K562 (cell line): ENCODE measurements at regions not wholly inside any gene's neighbourhood (a gene's known extent, or its start where the extent isn't known, plus 50 kb on each side); places are given as distances from the start of the nearest gene placed in this dataset.

ENCODE experiments used
- ATAC-seq: fragments of 200-7000 bp; cut with Tn5 transposase; 3 replicates; pipeline ENCODE4 v1.9.1; 2020; ENCODE audit warnings: moderate library complexity
- BruUV-seq: library from RNA; stranded (reverse); fragments of 400-500 nt; replicated peaks from 2 replicates; lab custom pipeline; 2021; lab: Mats Ljungman, UMichigan
- CTCF ChIA-PET: fragments of 300-600 bp; formaldehyde crosslinking; extraction: SDS; loops from one replicate; lab custom pipeline; 2021; ENCODE audit warnings: low intra/inter-chr PET ratio; lab: Yijun Ruan, JAX
- POLR2A ChIA-PET: fragments of 300-600, 350-650 bp; sonication (Branson Sonifier 250); formaldehyde crosslinking; extraction: SDS; loops from one replicate; lab custom pipeline; 2021; ENCODE audit warnings: antibody characterized with exemption, inconsistent platforms; lab: Yijun Ruan, JAX
- DNase-seq, 4 experiments: peaks; one replicate each; pipeline versions ENCODE4 v3.0.0 to v3.0.0-alpha.2; 2011 to 2018; ENCODE audit warnings: low spot score in 3 of 4, mixed read lengths in 3 of 4; ENCODE audit errors: extremely low read depth in 1 of 4
- FAIRE-seq: peaks from 2 replicates; lab custom pipeline; 2011; peaks lifted over from hg19 to GRCh38; lab: Jason Lieb, UNC
- H2AFZ ChIP-seq: 2 replicates; pipeline ENCODE4 v1.6.0; 2011; ENCODE audit warnings: low read depth, low read length, control low read depth, inconsistent platforms
- H3K27ac ChIP-seq: fragments of 200-600 bp; 3 replicates; pipeline ENCODE4 v1.8.0; 2011; ENCODE audit warnings: low read depth, mild to moderate bottlenecking, control low read depth, inconsistent platforms, low read length, moderate library complexity, mixed read lengths; ENCODE audit errors: extremely low read depth
- H3K27me3 ChIP-seq, 2 experiments: fragments of 300-600 bp in 1 of 2; 2 replicates in 1 of 2; 3 replicates in 1 of 2; pipeline versions ENCODE4 v1.6.0 to v1.8.0; 2011; ENCODE audit warnings: inconsistent platforms in 2 of 2, low read length in 2 of 2, mild to moderate bottlenecking in 1 of 2, mixed read lengths in 1 of 2, moderate library complexity in 1 of 2; ENCODE audit not compliant: control insufficient read depth in 2 of 2, insufficient read depth in 2 of 2
- H3K36me3 ChIP-seq: fragments of 300-600 bp; 3 replicates; pipeline ENCODE4 v1.8.0; 2011; ENCODE audit warnings: mild to moderate bottlenecking, low read length, inconsistent platforms; ENCODE audit not compliant: control insufficient read depth, insufficient read depth
- H3K4me1 ChIP-seq, 2 experiments: fragments of 200-600 bp in 1 of 2; replicated peaks in 1 of 2; 2 replicates in 1 of 2; 3 replicates in 1 of 2; pipeline versions ENCODE4 v1.5.1 to v1.8.0; 2011; ENCODE audit warnings: inconsistent platforms in 2 of 2, low read length in 2 of 2, mild to moderate bottlenecking in 1 of 2, mixed read lengths in 1 of 2, moderate library complexity in 1 of 2; ENCODE audit not compliant: control insufficient read depth in 2 of 2, insufficient read depth in 2 of 2
- H3K4me2 ChIP-seq: 2 replicates; pipeline ENCODE4 v1.6.1; 2011; ENCODE audit warnings: low read length, control low read depth, inconsistent platforms, mixed read lengths; ENCODE audit not compliant: insufficient read depth
- H3K4me3 ChIP-seq: fragments of 200-600 bp; sonication (generic), shearing (Covaris generic); 2 replicates; pipeline ENCODE4 v1.5.1; 2016; ENCODE audit warnings: control low read depth, inconsistent platforms
- H3K79me2 ChIP-seq: fragments of 200-600 bp; 3 replicates; pipeline ENCODE4 v1.8.0; 2011; ENCODE audit warnings: low read length, inconsistent platforms; ENCODE audit not compliant: control insufficient read depth, insufficient read depth
- H3K9ac ChIP-seq, 2 experiments: 2 replicates each; pipeline versions ENCODE4 v1.6.0 to v1.6.1; 2011; ENCODE audit warnings: low read depth in 2 of 2, low read length in 2 of 2, control low read depth in 1 of 2, inconsistent platforms in 1 of 2, mild to moderate bottlenecking in 1 of 2, mixed read lengths in 1 of 2; ENCODE audit not compliant: insufficient read depth in 1 of 2
- H3K9me1 ChIP-seq: one replicate; pipeline ENCODE4 v1.6.0; 2011; ENCODE audit warnings: inconsistent platforms, mild to moderate bottlenecking, low read length, moderate library complexity; ENCODE audit not compliant: control insufficient read depth, insufficient read depth
- H3K9me3 ChIP-seq: replicated peaks from 2 replicates; pipeline ENCODE4 v1.5.1; 2011; ENCODE audit warnings: low read depth, low read length, inconsistent platforms; ENCODE audit not compliant: control insufficient read depth, insufficient read depth
- H4K20me1 ChIP-seq: replicated peaks from 2 replicates; pipeline ENCODE4 v1.6.1; 2011; ENCODE audit warnings: low read length, inconsistent platforms, mixed read lengths; ENCODE audit not compliant: control insufficient read depth, insufficient read depth
- CBFA2T2 ChIP-seq: fragments of 450-650 bp; conservative IDR thresholded peaks from 2 replicates; pipeline ENCODE4 v1.6.1; 2017; ENCODE audit warnings: mild to moderate bottlenecking
- ELF4 ChIP-seq: fragments of 450-650 bp; formaldehyde crosslinking; IDR thresholded peaks from 2 replicates; pipeline ENCODE4 v1.4.0; 2022; ENCODE audit warnings: missing genetic modification characterization
- KDM2B ChIP-seq: fragments of 250-450 bp; sonication (Bioruptor Pico); IDR thresholded peaks from 2 replicates; pipeline ENCODE4 v1.8.0; 2021; ENCODE audit warnings: mild to moderate bottlenecking, moderate library complexity
- MAFK ChIP-seq: IDR thresholded peaks from 2 replicates; pipeline ENCODE4 v1.6.1; 2011; ENCODE audit warnings: low read length, improper control_type of control experiment
- MTA2 ChIP-seq: fragments of 450-650 bp; IDR thresholded peaks from 2 replicates; pipeline ENCODE4 v1.6.1; 2016; ENCODE audit warnings: low read depth
- PHF20 ChIP-seq: fragments of 450-650 bp; IDR thresholded peaks from 2 replicates; pipeline ENCODE4 v1.6.1; 2018; ENCODE audit not compliant: partially characterized antibody
- ZNF75A ChIP-seq: fragments of 450-650 bp; formaldehyde crosslinking; IDR thresholded peaks from 2 replicates; pipeline ENCODE4 v1.4.0; 2020; ENCODE audit warnings: mild to moderate bottlenecking
- WGBS: fragments of 100-300 bp; shearing (Covaris generic); methylation state at CpG from one replicate; pipeline ENCODE4 v1.1.6; 2016; ENCODE audit warnings: low coverage, mixed read lengths; ENCODE audit not compliant: insufficient coverage; ENCODE audit errors: missing lambda C conversion rate; 5-methylcytosine and 5-hydroxymethylcytosine counted together
- in situ Hi-C: fragments of 300-500 bp; cut with MboI; formaldehyde crosslinking; loops from 4 replicates; pipeline ENCODE4 v1.15.0; 2018; ENCODE audit warnings: inconsistent platforms, mixed read lengths
- intact Hi-C: fragments of 100-400 bp; cut with micrococcal nuclease; formaldehyde crosslinking; loops from 2 replicates; pipeline ENCODE4 v1.14.2; 2022
- TF ChIP-seq, protein P1 (sequence below): sonication (generic); formaldehyde crosslinking; IDR thresholded peaks from 2 replicates; pipeline ENCODE4 v1.8.0; 2022; ENCODE audit warnings: missing genetic modification reagents, mild to moderate bottlenecking, moderate library complexity, borderline replicate concordance
- TF ChIP-seq, protein P2 (sequence below), 2 experiments: IDR thresholded peaks in 1 of 2; conservative IDR thresholded peaks in 1 of 2; 2 replicates each; pipeline ENCODE4 v1.6.1; 2016; ENCODE audit warnings: low read depth in 2 of 2, mild to moderate bottlenecking in 1 of 2, missing compliant biosample characterization in 1 of 2, missing genetic modification characterization in 1 of 2, moderate library complexity in 1 of 2
- TF ChIP-seq, protein P3 (sequence below): fragments of 250-450 bp; sonication (Bioruptor Pico); IDR thresholded peaks from 2 replicates; pipeline ENCODE4 v1.4.0; 2020; ENCODE audit warnings: borderline replicate concordance
- TF ChIP-seq, protein P4 (sequence below): fragments of 450-650 bp; IDR thresholded peaks from 2 replicates; pipeline ENCODE4 v1.6.1; 2016; ENCODE audit warnings: mild to moderate bottlenecking

DNA sequence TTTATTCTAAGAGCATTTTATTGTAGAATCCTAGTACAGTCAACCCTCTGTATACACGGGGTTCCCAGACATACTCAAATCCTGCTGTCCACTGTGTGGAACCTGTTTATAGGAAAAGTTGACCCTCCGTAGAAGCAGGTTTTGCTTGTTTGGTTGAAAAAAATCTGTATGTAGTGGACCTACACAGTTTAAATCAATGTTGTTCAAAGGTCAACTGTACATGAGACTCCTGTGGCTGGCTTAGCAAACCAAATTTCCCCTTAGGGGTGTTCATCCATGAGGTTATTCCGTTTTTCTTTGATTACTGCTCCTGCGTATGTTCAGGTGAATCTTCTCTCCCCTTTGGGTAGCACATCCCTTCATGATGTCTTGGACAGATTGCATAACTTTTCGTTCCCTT, 387.0 kb upstream of the ZFP64 start:
- intact Hi-C loops, result no loop called here
- Histone ChIP-seq H3K9me1 (no peaks in the 10 kb centered on the region), H3K36me3 (no peaks in the 10 kb centered on the region), H3K79me2 (no peaks in the 10 kb centered on the region), H3K4me3 (no peak overlapping the region), H3K9ac (no peak overlapping the region), H3K4me1 (no peaks in the 10 kb centered on the region), H4K20me1 (no peaks in the 10 kb centered on the region), H3K9me3 (no peaks in the 10 kb centered on the region), H3K27ac (no peak overlapping the region), H2AFZ (no peak overlapping the region), H3K27me3 (no peaks in the 10 kb centered on the region), H3K4me2 (no peak overlapping the region)
- in situ Hi-C loops, result no loop called here
- no TSS peak for BruUV-seq
- no peak for TF ChIP-seq KDM2B
- TF ChIP-seq, protein P1, sequence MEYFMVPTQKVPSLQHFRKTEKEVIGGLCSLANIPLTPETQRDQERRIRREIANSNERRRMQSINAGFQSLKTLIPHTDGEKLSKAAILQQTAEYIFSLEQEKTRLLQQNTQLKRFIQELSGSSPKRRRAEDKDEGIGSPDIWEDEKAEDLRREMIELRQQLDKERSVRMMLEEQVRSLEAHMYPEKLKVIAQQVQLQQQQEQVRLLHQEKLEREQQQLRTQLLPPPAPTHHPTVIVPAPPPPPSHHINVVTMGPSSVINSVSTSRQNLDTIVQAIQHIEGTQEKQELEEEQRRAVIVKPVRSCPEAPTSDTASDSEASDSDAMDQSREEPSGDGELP (CRISPR knock-in tag), result no peak
- TF ChIP-seq, protein P2, sequence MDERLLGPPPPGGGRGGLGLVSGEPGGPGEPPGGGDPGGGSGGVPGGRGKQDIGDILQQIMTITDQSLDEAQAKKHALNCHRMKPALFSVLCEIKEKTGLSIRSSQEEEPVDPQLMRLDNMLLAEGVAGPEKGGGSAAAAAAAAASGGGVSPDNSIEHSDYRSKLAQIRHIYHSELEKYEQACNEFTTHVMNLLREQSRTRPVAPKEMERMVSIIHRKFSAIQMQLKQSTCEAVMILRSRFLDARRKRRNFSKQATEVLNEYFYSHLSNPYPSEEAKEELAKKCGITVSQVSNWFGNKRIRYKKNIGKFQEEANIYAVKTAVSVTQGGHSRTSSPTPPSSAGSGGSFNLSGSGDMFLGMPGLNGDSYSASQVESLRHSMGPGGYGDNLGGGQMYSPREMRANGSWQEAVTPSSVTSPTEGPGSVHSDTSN (CRISPR knock-in tag; IDR thresholded peaks at IDR 0.05; ENCODE audit: low read depth), result no peak
- TF ChIP-seq, protein P2 (tag; conservative IDR thresholded peaks at IDR 0.05; ENCODE audit: low read depth), result no peak
- TF ChIP-seq ZNF75A (CRISPR knock-in tag), result no peak
- TF ChIP-seq, protein P3, sequence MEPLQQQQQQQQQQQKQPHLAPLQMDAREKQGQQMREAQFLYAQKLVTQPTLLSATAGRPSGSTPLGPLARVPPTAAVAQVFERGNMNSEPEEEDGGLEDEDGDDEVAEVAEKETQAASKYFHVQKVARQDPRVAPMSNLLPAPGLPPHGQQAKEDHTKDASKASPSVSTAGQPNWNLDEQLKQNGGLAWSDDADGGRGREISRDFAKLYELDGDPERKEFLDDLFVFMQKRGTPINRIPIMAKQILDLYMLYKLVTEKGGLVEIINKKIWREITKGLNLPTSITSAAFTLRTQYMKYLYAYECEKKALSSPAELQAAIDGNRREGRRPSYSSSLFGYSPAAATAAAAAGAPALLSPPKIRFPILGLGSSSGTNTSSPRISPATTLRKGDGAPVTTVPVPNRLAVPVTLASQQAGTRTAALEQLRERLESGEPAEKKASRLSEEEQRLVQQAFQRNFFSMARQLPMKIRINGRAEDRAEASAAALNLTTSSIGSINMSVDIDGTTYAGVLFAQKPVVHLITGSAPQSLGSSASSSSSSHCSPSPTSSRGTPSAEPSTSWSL (CRISPR knock-in tag), result no peak
- TF ChIP-seq PHF20, result no peak
- no peak for TF ChIP-seq MAFK
- no peak for TF ChIP-seq ELF4 (CRISPR knock-in tag)
- TF ChIP-seq MTA2, result no peak
- no peak for TF ChIP-seq CBFA2T2
- TF ChIP-seq, protein P4, sequence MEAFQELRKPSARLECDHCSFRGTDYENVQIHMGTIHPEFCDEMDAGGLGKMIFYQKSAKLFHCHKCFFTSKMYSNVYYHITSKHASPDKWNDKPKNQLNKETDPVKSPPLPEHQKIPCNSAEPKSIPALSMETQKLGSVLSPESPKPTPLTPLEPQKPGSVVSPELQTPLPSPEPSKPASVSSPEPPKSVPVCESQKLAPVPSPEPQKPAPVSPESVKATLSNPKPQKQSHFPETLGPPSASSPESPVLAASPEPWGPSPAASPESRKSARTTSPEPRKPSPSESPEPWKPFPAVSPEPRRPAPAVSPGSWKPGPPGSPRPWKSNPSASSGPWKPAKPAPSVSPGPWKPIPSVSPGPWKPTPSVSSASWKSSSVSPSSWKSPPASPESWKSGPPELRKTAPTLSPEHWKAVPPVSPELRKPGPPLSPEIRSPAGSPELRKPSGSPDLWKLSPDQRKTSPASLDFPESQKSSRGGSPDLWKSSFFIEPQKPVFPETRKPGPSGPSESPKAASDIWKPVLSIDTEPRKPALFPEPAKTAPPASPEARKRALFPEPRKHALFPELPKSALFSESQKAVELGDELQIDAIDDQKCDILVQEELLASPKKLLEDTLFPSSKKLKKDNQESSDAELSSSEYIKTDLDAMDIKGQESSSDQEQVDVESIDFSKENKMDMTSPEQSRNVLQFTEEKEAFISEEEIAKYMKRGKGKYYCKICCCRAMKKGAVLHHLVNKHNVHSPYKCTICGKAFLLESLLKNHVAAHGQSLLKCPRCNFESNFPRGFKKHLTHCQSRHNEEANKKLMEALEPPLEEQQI, result no peak
- FAIRE-seq (no peak), DNase-seq (no peak), ATAC-seq (no peak)
- ChIA-PET POLR2A (interaction anchor here (0.9 kb wide), 1 partner anchor 13 kb away, joined by 4 read pairs; no protein-coding TSS in a partner anchor), CTCF (no interaction called here)
- 9% methylated on average over 5 of the region's 5 CpGs for WGBS
